Epithelial cell of esophagus (primary cell): ENCODE measurements at regions not wholly inside any gene's neighbourhood (a gene's known extent, or its start where the extent isn't known, plus 50 kb on each side); places are given as distances from the start of the nearest gene placed in this dataset.

ENCODE experiments used
- DNase-seq: peaks from one replicate; pipeline ENCODE4 v3.0.0; 2010; ENCODE audit warnings: low read depth
- H3K4me3 ChIP-seq: 2 replicates; pipeline ENCODE4 v1.5.1; 2011; ENCODE audit warnings: mild to moderate bottlenecking, low read length, control low read depth
- TF ChIP-seq, protein P1 (sequence below): IDR thresholded peaks from 2 replicates; pipeline ENCODE4 v1.5.1; 2011; ENCODE audit warnings: low read depth, mild to moderate bottlenecking, low read length, control low read depth, inconsistent platforms; ENCODE audit not compliant: insufficient read depth; ENCODE audit errors: missing control alignments

DNA sequence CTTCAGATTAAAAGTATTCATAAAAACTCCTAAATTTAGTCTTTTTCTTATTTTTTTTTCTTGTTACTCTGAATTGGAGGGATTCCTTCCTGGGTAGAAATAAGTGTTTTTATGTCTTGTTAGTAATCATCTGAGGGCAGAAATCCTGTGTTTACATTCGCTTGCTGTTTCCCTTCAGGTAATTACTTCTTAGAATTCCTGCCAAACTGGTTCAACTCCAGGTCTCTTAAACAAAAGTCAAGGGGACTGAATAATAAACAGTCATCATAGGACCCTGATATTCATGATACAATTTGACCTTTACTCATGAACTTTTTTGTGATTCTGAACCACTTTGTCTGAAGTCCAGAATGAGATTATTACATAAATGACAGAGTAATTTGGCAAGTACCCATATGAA lies 843.9 kb downstream of the FLRT2 start:
- DNase-seq: no peak
- H3K4me3 ChIP-seq: no peak overlapping the region
- TF ChIP-seq, protein P1, sequence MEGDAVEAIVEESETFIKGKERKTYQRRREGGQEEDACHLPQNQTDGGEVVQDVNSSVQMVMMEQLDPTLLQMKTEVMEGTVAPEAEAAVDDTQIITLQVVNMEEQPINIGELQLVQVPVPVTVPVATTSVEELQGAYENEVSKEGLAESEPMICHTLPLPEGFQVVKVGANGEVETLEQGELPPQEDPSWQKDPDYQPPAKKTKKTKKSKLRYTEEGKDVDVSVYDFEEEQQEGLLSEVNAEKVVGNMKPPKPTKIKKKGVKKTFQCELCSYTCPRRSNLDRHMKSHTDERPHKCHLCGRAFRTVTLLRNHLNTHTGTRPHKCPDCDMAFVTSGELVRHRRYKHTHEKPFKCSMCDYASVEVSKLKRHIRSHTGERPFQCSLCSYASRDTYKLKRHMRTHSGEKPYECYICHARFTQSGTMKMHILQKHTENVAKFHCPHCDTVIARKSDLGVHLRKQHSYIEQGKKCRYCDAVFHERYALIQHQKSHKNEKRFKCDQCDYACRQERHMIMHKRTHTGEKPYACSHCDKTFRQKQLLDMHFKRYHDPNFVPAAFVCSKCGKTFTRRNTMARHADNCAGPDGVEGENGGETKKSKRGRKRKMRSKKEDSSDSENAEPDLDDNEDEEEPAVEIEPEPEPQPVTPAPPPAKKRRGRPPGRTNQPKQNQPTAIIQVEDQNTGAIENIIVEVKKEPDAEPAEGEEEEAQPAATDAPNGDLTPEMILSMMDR: no peak

DNA sequence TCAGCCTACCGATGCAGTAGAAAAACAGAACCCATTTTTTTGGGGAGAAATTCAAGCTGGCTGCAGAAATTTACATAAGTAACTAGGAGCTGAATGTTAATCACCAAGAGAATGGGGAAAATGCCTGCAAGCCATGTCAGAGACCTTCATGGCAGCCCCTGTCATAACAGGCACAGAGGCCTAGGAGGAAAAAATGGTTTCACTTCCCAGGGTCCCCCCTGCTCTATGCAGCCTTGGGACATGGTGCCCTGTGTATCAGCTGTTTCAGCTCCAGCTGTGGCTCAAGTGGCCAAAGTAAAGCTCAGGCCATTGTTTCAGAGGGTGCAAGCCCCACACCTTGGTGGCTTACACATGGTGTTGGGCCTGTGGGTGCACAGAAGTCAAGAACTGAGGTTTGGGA lies 842.5 kb downstream of the FLRT2 start:
- no peak overlapping the region for H3K4me3 ChIP-seq
- TF ChIP-seq, protein P1: no peak
- no peak for DNase-seq

DNA sequence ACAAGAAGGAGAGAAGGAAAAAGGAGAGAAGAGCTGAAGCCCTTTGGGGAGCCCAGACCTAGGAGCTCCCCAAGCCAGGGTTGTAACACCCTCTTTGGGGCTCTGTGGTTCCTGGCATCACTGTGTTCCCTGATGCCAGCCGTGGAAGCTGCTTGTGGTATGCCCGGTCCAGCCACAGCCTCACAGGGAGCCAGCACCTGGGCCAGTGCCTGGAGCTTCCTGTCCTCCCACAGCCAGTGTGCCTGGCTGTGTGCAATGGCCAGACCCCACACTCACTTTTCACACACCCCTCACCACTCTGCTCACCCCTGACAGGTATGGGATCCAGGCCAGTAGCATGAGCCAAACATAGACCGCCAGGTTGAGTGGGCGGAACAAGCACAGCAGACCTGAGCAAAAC lies 834.7 kb downstream of the FLRT2 start:
- TF ChIP-seq, protein P1: no peak
- no peak overlapping the region for H3K4me3 ChIP-seq
- DNase-seq: no peak

DNA sequence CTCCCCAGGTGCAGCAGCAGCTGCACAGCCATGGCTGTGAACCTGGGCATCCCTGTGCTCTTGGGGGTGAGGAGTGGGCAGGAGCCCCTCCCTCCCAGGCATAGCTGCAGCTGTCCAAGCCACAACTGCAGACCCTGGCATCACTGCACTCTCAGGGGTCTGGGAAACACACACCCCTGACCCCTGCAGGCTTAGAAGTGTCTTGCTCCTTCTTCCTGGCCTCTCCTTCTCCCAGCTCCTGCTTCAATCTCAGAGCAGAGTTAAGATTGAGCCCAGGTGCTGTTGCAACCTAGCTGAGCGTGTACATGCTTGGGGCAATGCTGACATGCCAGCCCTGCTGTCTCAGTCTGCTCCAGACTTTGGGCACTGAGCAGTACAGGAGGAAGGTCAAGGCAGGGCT lies 833.6 kb downstream of the FLRT2 start:
- TF ChIP-seq, protein P1: no peak
- H3K4me3 ChIP-seq: no peak overlapping the region
- no peak for DNase-seq

DNA sequence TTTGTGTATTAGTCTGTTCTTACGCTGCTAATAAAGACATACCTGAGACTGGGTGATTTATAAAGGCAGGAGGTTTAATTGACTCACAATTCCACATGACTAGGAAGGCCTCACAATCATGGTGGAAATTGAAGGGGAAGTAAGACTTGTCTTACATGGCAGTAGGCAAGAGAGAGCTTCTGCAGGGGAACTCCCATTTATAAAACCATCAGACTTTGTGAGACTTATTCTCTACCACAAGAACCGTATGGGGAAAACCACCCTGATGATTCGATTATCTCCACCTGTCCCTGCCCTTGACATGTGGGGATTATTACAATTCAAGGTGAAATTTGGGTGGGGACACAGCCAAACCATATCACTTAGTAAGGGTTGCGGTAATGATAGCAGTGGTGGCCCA lies 833.1 kb downstream of the FLRT2 start:
- TF ChIP-seq, protein P1: no peak
- no peak for DNase-seq
- no peak overlapping the region for H3K4me3 ChIP-seq

DNA sequence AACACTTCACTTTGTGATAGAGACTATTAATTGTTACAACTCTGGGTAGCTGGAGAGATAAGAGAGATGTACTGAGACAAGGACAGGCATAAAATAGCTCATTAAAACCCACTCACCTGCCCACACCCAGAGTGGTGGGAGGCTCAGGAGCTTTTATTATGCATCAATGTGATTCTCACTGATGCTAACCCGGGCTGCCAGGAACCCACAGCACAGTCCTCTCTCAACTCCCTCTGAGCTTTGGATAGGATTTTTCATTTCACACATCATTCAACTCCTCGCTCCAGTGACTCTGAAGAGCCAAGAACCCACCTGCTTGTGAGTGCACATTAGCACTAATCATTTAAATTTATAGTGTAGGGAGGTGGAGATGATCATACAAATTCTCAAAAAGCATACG lies 827.9 kb downstream of the FLRT2 start:
- no peak overlapping the region for H3K4me3 ChIP-seq
- TF ChIP-seq, protein P1: no peak
- no peak for DNase-seq

DNA sequence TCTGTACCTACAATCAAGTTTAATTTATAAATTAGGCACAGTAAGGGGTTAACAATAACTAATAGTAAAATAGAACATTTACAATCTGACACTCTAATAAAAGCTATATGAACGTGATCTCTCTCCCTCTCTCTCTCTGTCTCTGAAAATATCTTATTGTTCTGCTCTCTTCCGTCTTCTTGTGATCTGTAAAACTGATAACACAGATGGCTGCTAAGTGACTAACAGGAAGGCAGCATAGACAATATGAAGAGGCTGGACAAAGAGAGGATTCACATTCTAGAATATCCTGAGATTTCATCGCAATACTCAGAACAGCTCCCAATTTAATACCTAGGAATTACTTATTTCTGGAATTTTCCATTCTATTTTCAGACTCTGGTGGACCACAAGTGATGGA lies 827.2 kb downstream of the FLRT2 start:
- DNase-seq: no peak
- TF ChIP-seq, protein P1: no peak
- no peak overlapping the region for H3K4me3 ChIP-seq
